IPS DF 6.9 (cell line): ENCODE measurements at regions not wholly inside any gene's neighbourhood (a gene's known extent, or its start where the extent isn't known, plus 50 kb on each side); places are given as distances from the start of the nearest gene placed in this dataset.

Experiments used
- DNase-seq: peaks from one replicate; pipeline ENCODE4 v3.0.0-alpha.2; 2013; ENCODE audit warnings: low read depth, low spot score
- H3K27ac ChIP-seq: one replicate; pipeline ENCODE4 v1.5.1; 2013; ENCODE audit warnings: low read length, control low read depth
- H3K27me3 ChIP-seq: 2 replicates; pipeline ENCODE4 v1.6.1; 2013; ENCODE audit warnings: mild to moderate bottlenecking, low read length; ENCODE audit not compliant: control insufficient read depth, insufficient read depth
- H3K36me3 ChIP-seq: 2 replicates; pipeline ENCODE4 v1.6.1; 2013; ENCODE audit warnings: low read length; ENCODE audit not compliant: control insufficient read depth, insufficient read depth
- H3K4me1 ChIP-seq: 2 replicates; pipeline ENCODE4 v1.6.1; 2013; ENCODE audit warnings: low read length; ENCODE audit not compliant: control insufficient read depth, insufficient read depth
- H3K4me3 ChIP-seq: 2 replicates; pipeline ENCODE4 v1.5.1; 2013; ENCODE audit warnings: mild to moderate bottlenecking, low read length
- H3K9me3 ChIP-seq: 2 replicates; pipeline ENCODE4 v1.6.1; 2013; ENCODE audit warnings: low read length, inconsistent platforms; ENCODE audit not compliant: control insufficient read depth, insufficient read depth
- WGBS: extraction: QIAGEN DNeasy Blood & Tissue Kit; methylation state at CpG from one replicate; pipeline ENCODE4 v1.1.7; 2013; ENCODE audit warnings: mixed read lengths, missing lambda C conversion rate; ENCODE audit not compliant: insufficient read length, insufficient coverage; 5-methylcytosine and 5-hydroxymethylcytosine counted together

- H3K27ac ChIP-seq = no peak overlapping the region
- WGBS = no CpG with 5 or more reads among the region's 17 CpGs
- H3K27me3 ChIP-seq = no peaks in the 10 kb centered on the region
- peaks cover 23% of the 10 kb centered on the region for H3K9me3 ChIP-seq
- H3K4me1 ChIP-seq = no peaks in the 10 kb centered on the region
- DNase-seq = no peak
- H3K4me3 ChIP-seq = no peak overlapping the region
- no peaks in the 10 kb centered on the region; the same call in 1 of the 2 replicates for H3K36me3 ChIP-seq
Measured at GRCh38 chr16:35747658-35748455, 2288.4 kb downstream of the TP53TG3F start.

DNA sequence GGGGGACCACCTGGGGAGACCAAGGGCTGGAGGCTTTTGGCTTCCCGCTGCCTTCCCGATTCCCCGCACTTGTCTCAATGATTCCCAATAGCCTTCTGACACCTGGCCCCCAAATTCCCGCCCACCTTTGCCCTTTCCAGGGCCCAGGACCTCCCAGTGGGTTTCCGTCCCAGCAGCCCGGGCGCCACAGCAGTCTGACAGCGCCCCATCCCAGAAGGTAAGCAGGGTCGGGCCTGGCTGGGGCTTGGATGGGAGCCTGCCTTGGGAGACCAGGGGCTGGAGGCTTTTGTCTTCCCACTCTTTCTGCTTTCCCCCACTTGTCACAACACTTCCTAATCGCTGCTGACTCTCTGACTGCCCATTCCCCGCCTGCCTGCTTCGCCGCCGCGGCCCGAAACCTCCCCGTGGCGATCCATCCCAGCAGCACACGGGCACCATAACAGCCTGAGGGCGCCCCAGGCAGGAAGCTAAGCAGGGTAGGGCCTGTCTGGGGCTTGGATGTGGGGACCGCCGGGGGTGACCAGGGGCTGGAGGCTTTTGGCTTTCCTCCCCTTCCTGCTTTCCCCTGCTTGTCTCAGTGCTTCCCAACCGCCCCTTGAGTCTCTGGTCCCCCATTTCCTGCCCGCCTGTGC is 2289.3 kb downstream of the TP53TG3F start:
- no peak overlapping the region for H3K4me3 ChIP-seq
- DNase-seq = no peak
- H3K27me3 ChIP-seq = no peaks in the 10 kb centered on the region
- H3K36me3 ChIP-seq = no peaks in the 10 kb centered on the region; the same call in 1 of the 2 replicates
- H3K4me1 ChIP-seq = no peaks in the 10 kb centered on the region
- H3K9me3 ChIP-seq = peaks cover 21% of the 10 kb centered on the region
- H3K27ac ChIP-seq = no peak overlapping the region
- WGBS = no CpG with 5 or more reads among the region's 24 CpGs

GRCh38 chr16:35749253-35750141 is 2290.1 kb downstream of the TP53TG3F start:
- DNase-seq = no peak
- Histone ChIP-seq H3K36me3 (no peaks in the 10 kb centered on the region; the same call in 1 of the 2 replicates), H3K4me1 (no peaks in the 10 kb centered on the region), H3K27me3 (no peaks in the 10 kb centered on the region), H3K9me3 (peaks cover 22% of the 10 kb centered on the region), H3K27ac (no peak overlapping the region), H3K4me3 (no peak overlapping the region)
- WGBS = no CpG with 5 or more reads among the region's 43 CpGs

DNA sequence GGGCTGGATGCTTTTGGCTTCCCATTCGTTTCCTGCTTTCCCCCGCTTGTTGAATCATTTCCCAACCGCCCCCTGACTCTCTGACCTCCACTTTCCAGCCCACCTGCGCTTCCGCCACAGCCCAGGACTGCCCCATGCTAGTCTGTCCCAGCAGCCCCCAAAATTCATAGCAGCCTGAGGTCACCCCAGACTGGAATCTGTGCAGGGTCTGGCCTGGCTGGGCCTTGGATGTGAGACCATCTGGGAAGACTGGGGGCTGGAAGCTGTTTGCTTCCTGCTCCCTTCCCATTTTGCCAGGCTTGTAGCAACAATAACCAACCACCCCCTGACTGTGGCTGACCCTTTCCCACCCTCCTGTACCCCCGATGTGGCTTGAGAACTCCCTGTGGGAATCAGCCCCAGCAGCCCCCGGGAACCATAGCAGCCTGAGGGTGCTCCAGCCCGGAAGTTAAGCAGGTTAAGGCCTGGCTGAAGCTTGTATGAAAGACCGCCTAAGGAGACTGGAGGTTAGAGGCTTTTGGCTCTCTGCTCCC is 2290.8 kb downstream of the TP53TG3F start:
- WGBS = no CpG with 5 or more reads among the region's 9 CpGs
- Histone ChIP-seq H3K9me3 (peaks cover 22% of the 10 kb centered on the region), H3K27me3 (no peaks in the 10 kb centered on the region), H3K27ac (no peak overlapping the region), H3K4me1 (no peaks in the 10 kb centered on the region), H3K4me3 (no peak overlapping the region), H3K36me3 (no peaks in the 10 kb centered on the region; the same call in 1 of the 2 replicates)
- no peak for DNase-seq

GRCh38 chr16:35750701-35751104 is 2291.3 kb downstream of the TP53TG3F start:
- H3K9me3 ChIP-seq = peaks cover 22% of the 10 kb centered on the region

DNA sequence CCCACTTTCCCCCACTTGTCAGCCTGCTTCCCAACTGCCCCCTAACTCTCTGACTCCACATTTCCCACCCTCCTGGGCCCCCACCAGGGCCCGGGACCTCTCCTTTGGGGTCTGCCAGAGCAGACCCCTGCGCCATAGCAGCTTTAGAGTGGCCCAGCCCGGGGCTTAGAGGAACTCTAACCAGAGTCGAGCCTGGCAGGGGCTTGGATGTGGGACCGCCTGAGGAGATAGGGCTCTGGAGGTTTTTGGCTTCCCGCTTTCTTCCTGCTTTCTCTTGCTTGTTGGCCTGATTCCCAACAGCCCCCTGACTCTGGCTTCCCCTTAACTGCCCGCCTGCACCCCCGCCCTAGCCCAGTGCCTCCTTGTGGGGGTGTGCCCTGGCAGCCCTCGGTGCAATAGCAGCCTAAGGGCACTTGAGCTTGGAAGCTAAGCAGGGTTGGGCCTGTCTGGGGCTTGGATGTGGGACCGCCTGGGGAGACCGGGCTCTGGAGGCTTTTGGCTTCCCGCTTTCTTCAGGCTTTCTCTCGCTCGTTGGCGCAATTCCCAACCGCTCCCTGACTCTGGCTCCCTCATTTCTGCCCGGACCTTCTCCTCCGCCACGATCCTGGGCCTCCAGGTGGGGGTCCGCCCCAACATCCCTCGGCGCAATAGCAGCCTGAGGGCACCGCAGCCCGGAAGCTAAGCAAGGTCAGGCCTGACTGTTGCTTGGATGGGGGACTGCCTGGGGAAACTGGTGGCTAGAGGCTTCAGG is 2292.0 kb downstream of the TP53TG3F start:
- H3K4me3 ChIP-seq = no peak overlapping the region
- no peaks in the 10 kb centered on the region; the same call in 1 of the 2 replicates for H3K36me3 ChIP-seq
- no peaks in the 10 kb centered on the region for H3K4me1 ChIP-seq
- peaks cover 20% of the 10 kb centered on the region for H3K9me3 ChIP-seq
- H3K27ac ChIP-seq = no peak overlapping the region
- no CpG with 5 or more reads among the region's 24 CpGs for WGBS
- no peaks in the 10 kb centered on the region for H3K27me3 ChIP-seq
- no peak for DNase-seq

More at GRCh38 chr16:35750701-35751104, 2291.3 kb downstream of the TP53TG3F start:
- no peak for DNase-seq
- Histone ChIP-seq H3K27ac (no peak overlapping the region), H3K27me3 (no peaks in the 10 kb centered on the region), H3K36me3 (no peaks in the 10 kb centered on the region; the same call in 1 of the 2 replicates), H3K4me1 (no peaks in the 10 kb centered on the region), H3K4me3 (no peak overlapping the region)
- no CpG with 5 or more reads among the region's 13 CpGs for WGBS

DNA sequence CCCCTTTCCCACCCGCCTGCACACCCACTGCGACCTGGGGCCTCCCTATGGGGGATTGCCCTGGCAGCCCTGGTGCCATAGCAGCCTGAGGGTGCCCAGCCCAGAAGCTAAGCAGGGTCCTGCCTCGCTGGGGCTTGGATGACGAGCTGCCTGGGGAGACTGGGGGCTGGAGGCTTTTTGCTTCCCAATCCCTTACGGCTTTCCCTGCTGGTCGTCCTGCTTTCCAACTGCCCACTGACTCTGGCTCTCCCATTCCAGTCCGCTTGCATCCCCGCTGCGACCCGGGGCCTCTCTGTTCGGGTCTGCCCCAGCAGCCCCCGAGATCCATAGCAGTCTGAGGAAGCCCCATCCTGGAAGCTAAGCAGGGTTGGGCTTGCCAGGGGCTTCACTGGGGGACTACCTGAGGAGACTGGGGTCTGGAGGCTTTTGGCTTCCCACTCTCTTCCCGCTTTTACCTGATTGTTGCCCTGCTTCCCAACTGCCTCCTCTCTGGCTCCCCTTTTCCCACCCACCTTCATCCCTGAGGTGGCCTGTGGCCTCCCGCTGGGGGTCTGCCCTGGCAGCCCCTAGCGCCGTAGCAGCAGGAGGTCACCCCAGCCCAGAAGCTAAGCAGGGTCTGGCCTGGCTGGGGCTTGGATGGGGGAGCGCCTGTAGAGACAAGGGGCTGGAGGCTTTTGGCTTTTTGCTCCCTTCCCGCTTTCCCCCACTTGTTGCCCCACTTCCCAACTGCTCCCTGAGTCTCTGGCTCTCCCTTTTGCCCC is 2292.8 kb downstream of the TP53TG3F start:
- Histone ChIP-seq H3K4me3 (no peak overlapping the region), H3K27ac (no peak overlapping the region), H3K4me1 (no peaks in the 10 kb centered on the region), H3K27me3 (no peaks in the 10 kb centered on the region), H3K9me3 (peaks cover 19% of the 10 kb centered on the region), H3K36me3 (no peaks in the 10 kb centered on the region; the same call in 1 of the 2 replicates)
- no peak for DNase-seq
- WGBS = no CpG with 5 or more reads among the region's 18 CpGs

- Histone ChIP-seq H3K4me3 (no peak overlapping the region), H3K27ac (no peak overlapping the region), H3K9me3 (peaks cover 16% of the 10 kb centered on the region), H3K4me1 (no peaks in the 10 kb centered on the region), H3K27me3 (no peaks in the 10 kb centered on the region), H3K36me3 (no peaks in the 10 kb centered on the region; the same call in 1 of the 2 replicates)
- DNase-seq = no peak
- WGBS = no CpG with 5 or more reads among the region's 22 CpGs
Measured at GRCh38 chr16:35752773-35753558, 2293.6 kb downstream of the TP53TG3F start.
